GM21619 (cell line): ENCODE measurements at regions not wholly inside any gene's neighbourhood (a gene's known extent, or its start where the extent isn't known, plus 50 kb on each side); places are given as distances from the start of the nearest gene placed in this dataset.
"Not testable (repeated sequence)": the region's sequence is repeated elsewhere in the genome, so short reads cannot be mapped to it uniquely, and the experiment has no call there.

Source experiments
- ATAC-seq: cut with Tn5 transposase; IDR thresholded peaks from one replicate; pipeline ENCODE4 v1.9.1; 2021; ENCODE audit not compliant: unreplicated experiment

DNA sequence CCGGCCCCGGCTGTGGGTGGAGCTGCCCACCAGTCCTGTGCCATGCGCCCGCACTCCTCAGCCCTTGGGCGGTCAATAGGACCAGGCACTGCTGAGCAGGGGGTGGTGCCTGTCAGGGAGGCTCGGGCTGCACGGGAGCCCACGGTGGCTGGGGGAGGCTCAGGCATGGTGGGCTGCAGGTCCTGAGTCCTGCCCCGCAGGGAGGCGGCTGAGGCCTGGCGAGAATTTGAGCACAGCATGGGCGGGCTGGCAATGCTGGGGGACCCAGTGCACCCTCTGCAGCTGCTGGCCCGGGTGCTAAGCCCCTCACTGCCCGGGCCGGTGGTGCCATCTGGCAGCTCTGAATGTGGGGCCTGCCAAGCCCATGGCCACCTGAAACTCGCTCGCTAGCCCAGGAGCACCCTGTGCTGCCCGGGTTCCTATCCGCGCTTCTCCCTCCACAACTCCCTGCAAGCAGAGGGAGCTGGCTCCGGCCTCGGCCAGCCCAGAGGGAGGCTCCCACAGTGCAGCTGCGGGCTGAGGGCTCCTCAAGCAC is 1371.1 kb downstream of the FSCB start:
- ATAC-seq = no peak

GRCh38 chr14:43132441-43132840 is 1374.6 kb downstream of the FSCB start:
- ATAC-seq = no peak

GRCh38 chr14:43128429-43128828 is 1378.7 kb downstream of the FSCB start:
- ATAC-seq = not testable (repeated sequence)

GRCh38 chr14:43127874-43128273 is 1379.2 kb downstream of the FSCB start:
- ATAC-seq = not testable (repeated sequence)

DNA sequence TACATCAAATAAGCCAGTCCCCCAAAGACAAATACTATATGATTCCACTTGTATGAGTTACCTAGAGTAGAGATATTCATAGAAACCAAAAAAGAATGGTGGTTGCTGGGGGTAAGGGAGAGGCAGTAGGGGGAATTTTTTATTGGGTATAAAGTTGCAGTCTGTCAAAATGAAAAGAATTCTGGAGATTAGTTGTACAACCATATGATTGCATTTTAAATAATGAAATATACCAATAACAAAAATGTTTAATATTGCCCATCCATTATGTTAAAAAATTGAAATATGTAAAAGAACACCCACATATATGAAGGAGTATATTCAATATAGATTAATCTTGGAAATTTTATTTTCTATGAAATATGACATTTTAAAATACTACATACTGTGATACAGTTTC is 1383.5 kb downstream of the FSCB start:
- ATAC-seq = no peak

GRCh38 chr14:43119672-43120071 is 1387.4 kb downstream of the FSCB start:
- no peak for ATAC-seq

DNA sequence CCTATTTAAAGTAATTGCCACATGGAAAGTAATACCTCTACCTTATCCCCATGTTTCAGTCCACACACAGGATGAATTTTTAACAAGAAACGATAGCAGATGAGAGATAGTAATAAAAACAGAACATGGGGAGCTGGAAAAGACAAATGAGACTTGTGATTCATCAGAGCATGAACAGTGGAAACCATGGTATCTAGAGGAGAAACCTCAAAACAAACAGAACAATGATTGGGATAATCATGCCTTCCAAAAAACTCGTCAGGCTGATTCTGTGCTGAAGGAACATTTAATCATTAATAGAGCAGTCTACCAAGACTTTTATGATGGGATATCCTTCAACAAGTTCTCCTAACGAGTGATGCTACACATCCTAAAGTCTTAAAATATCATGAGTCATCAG is 1390.7 kb downstream of the FSCB start:
- no peak for ATAC-seq

DNA sequence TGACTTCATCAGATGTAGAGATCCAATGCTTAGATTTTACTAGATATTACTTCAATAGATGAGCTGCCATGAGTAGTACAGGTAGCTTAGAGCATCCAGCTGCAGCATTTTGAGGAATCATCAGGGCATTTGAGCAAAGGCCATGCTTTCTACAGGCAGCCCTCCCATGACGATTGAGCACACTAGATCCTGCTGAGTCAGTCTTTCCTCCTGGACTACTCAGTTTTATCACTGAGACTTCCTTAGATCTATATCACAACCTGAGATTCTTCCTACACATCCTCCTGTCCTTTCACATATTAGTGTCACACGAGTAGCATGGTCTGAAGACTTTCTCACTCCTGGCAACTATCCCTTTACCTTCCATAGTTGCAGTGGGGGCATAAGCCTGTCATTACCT is 1401.8 kb downstream of the FSCB start:
- ATAC-seq = no peak

DNA sequence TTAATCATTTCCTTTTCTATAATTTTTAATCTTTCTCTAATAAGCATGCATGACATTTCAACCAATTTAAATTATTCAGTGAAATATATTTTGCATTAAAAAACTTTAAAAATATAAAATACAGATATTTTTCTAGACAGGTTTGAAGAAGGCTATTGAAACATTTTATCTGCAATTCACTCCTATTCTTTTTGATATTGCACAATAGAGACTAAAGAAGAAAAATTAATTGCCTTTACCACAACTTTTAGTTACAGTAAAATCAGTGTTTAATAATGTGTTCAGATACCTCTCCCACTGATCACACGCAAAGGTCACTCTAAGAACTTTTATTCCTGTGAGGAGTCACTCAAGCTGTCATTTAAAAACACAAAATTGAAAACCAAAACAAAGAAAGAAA is 1416.7 kb downstream of the FSCB start:
- ATAC-seq = no peak

DNA sequence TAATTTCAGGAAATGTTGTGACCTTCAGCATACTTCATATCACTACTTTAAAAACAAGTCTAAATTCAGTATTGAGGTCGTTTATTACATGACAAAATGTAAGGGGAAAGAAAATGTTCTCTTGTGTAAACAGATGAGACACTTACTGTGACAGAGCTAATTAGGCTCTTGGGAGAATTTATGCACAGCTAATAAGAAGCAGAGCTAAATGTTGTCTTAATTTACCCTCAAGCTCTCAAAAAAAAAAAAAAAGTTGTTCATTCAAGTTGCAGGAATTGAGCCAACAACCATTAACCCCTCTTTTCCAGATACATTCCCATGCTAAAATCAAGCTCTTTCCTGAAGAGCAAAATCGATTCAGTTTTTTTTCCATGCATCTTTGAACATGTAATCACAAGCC is 1419.4 kb downstream of the FSCB start:
- no peak for ATAC-seq

- no peak for ATAC-seq
Measured at GRCh38 chr14:43085819-43086218, 1421.3 kb downstream of the FSCB start.

- ATAC-seq = not testable (repeated sequence)
Measured at GRCh38 chr14:43067372-43067771, 1439.7 kb downstream of the FSCB start.

GRCh38 chr14:43056106-43056505 is 1449.4 kb downstream of the LRFN5 start:
- no peak for ATAC-seq

DNA sequence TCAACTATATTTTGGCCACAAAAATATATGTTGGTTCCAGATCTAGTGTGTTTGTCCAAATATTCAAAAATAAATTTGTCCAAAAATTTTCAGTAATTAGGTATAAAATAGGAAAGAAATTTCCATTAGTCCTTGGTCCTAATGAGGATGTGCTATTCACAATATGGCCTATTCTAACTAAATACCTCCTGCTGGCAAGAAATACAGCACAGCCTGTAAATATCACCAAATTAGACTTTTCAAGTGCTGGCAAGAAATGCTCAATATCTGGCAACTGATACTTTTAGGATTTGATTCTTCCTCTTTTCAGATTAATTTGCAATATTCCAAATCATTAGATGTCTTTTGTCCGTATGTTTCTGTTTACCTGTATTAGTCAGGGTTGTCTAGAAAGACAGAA is 1446.2 kb downstream of the LRFN5 start:
- no peak for ATAC-seq

DNA sequence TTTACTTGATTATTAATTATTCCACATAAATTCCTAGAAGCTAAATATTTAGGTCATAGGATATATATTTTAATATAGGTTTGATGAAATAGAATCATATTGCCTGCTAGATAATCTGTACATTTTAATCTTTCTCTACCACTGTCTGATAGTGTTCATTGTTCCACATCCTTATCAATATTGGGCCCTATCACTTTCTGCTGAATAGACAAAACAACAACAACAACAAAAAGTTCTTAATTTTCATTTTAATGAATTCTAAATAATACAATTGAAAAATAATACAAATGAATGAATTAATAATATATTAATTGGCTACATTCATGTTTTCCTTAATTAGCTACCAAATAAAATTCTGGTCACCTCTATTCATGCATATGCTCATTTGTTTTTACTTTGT is 1437.2 kb downstream of the LRFN5 start:
- ATAC-seq = no peak

DNA sequence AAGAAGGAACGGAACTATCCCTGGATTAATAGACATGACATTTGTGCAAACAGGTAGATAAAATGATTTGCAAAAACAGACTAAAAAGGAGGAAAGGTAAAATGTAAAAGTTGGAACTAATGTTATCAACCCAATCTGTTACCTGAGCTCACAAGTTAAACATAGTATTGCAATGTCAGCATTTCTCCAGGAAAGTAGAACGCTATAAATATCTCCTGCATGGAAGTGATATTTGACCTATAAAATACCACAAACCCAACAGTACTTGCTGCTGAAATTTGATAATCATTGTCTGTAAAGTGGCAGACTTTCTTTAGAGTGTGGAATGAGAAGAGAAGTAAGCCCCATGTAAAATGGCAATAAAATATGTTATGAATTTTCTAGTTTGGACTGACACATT is 1435.7 kb downstream of the LRFN5 start:
- ATAC-seq = no peak

GRCh38 chr14:43041976-43042375 is 1435.3 kb downstream of the LRFN5 start:
- no peak for ATAC-seq

DNA sequence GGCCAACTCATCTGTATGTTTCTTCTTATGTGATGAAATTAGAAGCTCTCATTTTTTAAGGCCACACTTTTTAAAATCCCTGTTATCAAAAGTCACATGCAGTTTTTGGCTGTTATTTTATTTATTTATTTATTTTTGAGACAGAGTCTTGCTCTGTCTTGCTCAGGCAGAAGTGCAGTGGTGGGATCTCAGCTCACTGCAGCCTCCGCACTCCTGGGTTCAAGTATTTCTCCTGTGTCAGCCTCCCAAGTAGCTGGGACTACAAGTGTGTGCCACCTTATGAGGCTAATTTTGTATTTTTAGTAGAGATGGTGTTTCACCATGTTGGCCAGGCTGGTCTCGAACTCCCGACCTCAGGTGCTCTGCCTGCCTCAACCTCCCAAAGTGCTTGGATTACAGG is 1434.5 kb downstream of the LRFN5 start:
- no peak for ATAC-seq

GRCh38 chr14:43039881-43040280 is 1433.2 kb downstream of the LRFN5 start:
- ATAC-seq = no peak

GRCh38 chr14:43031598-43031997 is 1424.9 kb downstream of the LRFN5 start:
- no peak for ATAC-seq

DNA sequence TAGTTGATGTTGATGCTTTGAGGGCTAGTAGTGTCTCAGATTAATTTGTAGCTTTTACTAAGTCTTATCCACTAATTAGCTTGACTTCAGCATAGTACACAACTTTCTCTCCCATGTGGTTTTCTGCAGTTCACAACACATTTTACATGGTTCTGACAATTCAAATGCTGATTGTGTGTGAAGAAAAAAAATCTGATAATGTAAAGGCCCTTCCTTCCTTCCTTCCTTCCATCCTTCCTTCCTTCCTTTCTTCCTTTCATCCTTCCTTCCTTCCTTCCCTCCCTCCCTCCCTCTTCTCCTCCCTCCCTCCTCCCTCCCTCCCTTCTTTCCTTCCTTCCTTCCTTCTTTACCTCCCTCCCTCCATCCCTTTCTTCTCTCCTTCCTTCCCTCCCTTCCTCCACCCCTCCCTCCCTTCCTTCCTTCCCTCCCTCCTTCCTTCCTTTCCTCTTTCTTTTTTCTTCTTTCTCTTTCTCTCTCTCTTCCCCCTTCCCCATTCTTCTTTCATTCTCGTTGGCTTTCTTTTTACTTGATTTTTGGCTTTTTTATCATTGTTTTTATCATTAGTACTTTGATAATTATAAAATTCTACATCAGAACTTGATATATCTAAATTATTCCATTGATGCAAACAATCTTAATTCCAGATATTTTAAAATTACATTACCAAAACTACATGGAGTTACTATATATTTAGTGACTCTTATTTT is 1415.6 kb downstream of the LRFN5 start:
- ATAC-seq = no peak

DNA sequence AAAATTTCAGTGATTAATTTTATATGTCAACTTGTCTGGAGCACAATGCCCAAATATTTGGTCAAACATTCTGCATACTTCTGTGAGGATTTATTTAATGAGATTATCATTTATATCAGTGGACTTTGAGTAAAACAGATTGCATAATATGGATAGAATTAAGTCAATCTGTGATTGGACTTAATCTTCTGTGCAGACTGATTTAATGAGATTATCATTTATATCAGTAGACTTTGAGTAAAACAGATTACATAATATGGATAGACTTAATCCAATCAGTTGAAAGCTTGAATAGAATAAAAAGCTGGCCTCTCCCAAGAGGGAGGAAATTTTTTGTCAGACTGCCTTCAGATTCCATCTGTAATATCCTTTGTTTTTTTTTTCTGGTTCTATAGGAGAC is 1413.2 kb downstream of the LRFN5 start:
- ATAC-seq = no peak

- no peak for ATAC-seq
Measured at GRCh38 chr14:43014338-43014737, 1407.7 kb downstream of the LRFN5 start.
